ENCODE measurements at regions not wholly inside any gene's neighbourhood (a gene's known extent, or its start where the extent isn't known, plus 50 kb on each side); places are given as distances from the start of the nearest gene placed in this dataset.

GRCh38 chr3:107881509-107881908 lies 209.3 kb downstream of the CD47 start:
- Histone ChIP-seq H3K27ac (no peak overlapping the region), H3K27me3 (no peaks in the 10 kb centered on the region), H3K36me3 (no peaks in the 10 kb centered on the region), H3K9me3 (no peaks in the 10 kb centered on the region), H3K4me1 (ENCODE audit: insufficient read depth) (no peaks in the 10 kb centered on the region), H3K4me3 (no peak overlapping the region)
- no peak for DNase-seq
- 77 to 84% (median 77%) methylated on average over 4 of the region's 4 CpGs for WGBS, 3 donors
- intact Hi-C loops (cut with DNase I) = no loop called here
- TF ChIP-seq POLR2A (IDR thresholded peaks at IDR 0.05) (no peak), CTCF (IDR thresholded peaks at IDR 0.05) (no peak)

- 94 to 98% (median 96%) methylated on average over 4 of the region's 4 CpGs for WGBS, 3 donors
- no peaks in the 10 kb centered on the region for H3K36me3 ChIP-seq
- H3K27ac ChIP-seq = no peak overlapping the region
- intact Hi-C loops (cut with DNase I) = no loop called here
- DNase-seq = no peak
- H3K27me3 ChIP-seq = no peaks in the 10 kb centered on the region
- no peaks in the 10 kb centered on the region for H3K4me1 ChIP-seq (ENCODE audit: insufficient read depth)
- no peak overlapping the region for H3K4me3 ChIP-seq
- TF ChIP-seq POLR2A (IDR thresholded peaks at IDR 0.05) (no peak), EP300 (IDR thresholded peaks at IDR 0.05) (no peak), CTCF (IDR thresholded peaks at IDR 0.05) (no peak)
- no peaks in the 10 kb centered on the region for H3K9me3 ChIP-seq
Observed at GRCh38 chr3:107880702-107881101, 210.1 kb downstream of the CD47 start.

- Histone ChIP-seq H3K27me3 (no peaks in the 10 kb centered on the region), H3K9me3 (no peaks in the 10 kb centered on the region), H3K27ac (no peak overlapping the region), H3K4me3 (no peak overlapping the region), H3K36me3 (no peaks in the 10 kb centered on the region), H3K4me1 (ENCODE audit: insufficient read depth) (no peaks in the 10 kb centered on the region)
- intact Hi-C loops (cut with DNase I) = no loop called here
- DNase-seq = no peak
- 83 to 94% (median 87%) methylated on average over 6 of the region's 6 CpGs for WGBS, 3 donors
- no peak for TF ChIP-seq CTCF (IDR thresholded peaks at IDR 0.05)
- TF ChIP-seq EP300 (IDR thresholded peaks at IDR 0.05) = no peak
- TF ChIP-seq POLR2A (IDR thresholded peaks at IDR 0.05) = no peak
Observed at GRCh38 chr3:107877936-107878335, 212.9 kb downstream of the CD47 start.

GRCh38 chr3:107870943-107871638 lies 219.7 kb downstream of the CD47 start:
- Histone ChIP-seq H3K27ac (no peak overlapping the region), H3K27me3 (no peaks in the 10 kb centered on the region), H3K36me3 (no peaks in the 10 kb centered on the region), H3K4me3 (no peak overlapping the region), H3K9me3 (no peaks in the 10 kb centered on the region), H3K4me1 (ENCODE audit: insufficient read depth) (no peaks in the 10 kb centered on the region)
- no peak for TF ChIP-seq EP300 (IDR thresholded peaks at IDR 0.05)
- no peak for TF ChIP-seq POLR2A (IDR thresholded peaks at IDR 0.05)
- no peak for TF ChIP-seq CTCF (IDR thresholded peaks at IDR 0.05)
- intact Hi-C loops (cut with DNase I) = no loop called here
- no peak for DNase-seq
- WGBS, 3 donors = 89 to 93% (median 91%) methylated on average over 2 of the region's 2 CpGs
